CD14-positive monocyte (primary cell): ENCODE measurements at regions not wholly inside any gene's neighbourhood (a gene's known extent, or its start where the extent isn't known, plus 50 kb on each side); places are given as distances from the start of the nearest gene placed in this dataset.

Source experiments
- DNase-seq, 3 donors: peaks; one replicate each; pipeline ENCODE4 v3.0.0-alpha.2; 2011 to 2022
- H2AFZ ChIP-seq: 2 replicates; pipeline ENCODE4 v1.6.0; 2012; ENCODE audit warnings: mild to moderate bottlenecking, low read depth, low read length, inconsistent platforms; ENCODE audit not compliant: insufficient read depth, poor library complexity, severe bottlenecking
- H3K27ac ChIP-seq, 2 donors: 1 replicate in 1 of 2; 2 replicates in 1 of 2; pipeline ENCODE4 v1.5.1; 2012 to 2013; ENCODE audit warnings: low read length in 2 of 2, control low read depth in 1 of 2, inconsistent platforms in 1 of 2, low read depth in 1 of 2, mild to moderate bottlenecking in 1 of 2
- H3K27me3 ChIP-seq, 2 donors: one replicate each; pipeline versions ENCODE4 v1.6.0 to v1.6.1; 2011 to 2013; ENCODE audit warnings: low read length in 2 of 2; ENCODE audit not compliant: control insufficient read depth in 2 of 2, insufficient read depth in 2 of 2
- H3K36me3 ChIP-seq, 2 donors: replicated peaks in 1 of 2; 1 replicate in 1 of 2; 2 replicates in 1 of 2; pipeline versions ENCODE4 v1.5.1 to v1.6.1; 2012 to 2013; ENCODE audit warnings: low read length in 2 of 2, control low read depth in 1 of 2, inconsistent platforms in 1 of 2, mild to moderate bottlenecking in 1 of 2; ENCODE audit not compliant: insufficient read depth in 2 of 2, control insufficient read depth in 1 of 2
- H3K4me1 ChIP-seq, 2 donors: 1 replicate in 1 of 2; 2 replicates in 1 of 2; pipeline versions ENCODE4 v1.5.1 to v1.6.1; 2012 to 2013; ENCODE audit warnings: low read length in 2 of 2, control low read depth in 1 of 2, inconsistent platforms in 1 of 2, mild to moderate bottlenecking in 1 of 2, moderate library complexity in 1 of 2; ENCODE audit not compliant: insufficient read depth in 2 of 2, control insufficient read depth in 1 of 2
- H3K4me2 ChIP-seq: replicated peaks from 2 replicates; pipeline ENCODE3; 2012; ENCODE audit warnings: low read length, moderate library complexity, mild to moderate bottlenecking; ENCODE audit not compliant: poor library complexity, severe bottlenecking; ENCODE audit errors: extremely low read depth
- H3K4me3 ChIP-seq, 3 experiments: fragments of 200-600 bp in 1 of 3; sonication (generic) in 1 of 3; replicated peaks in 1 of 3; 1 replicate in 2 of 3; 2 replicates in 1 of 3; pipeline ENCODE4 v1.5.1; 2011 to 2013; ENCODE audit warnings: low read length in 3 of 3, mild to moderate bottlenecking in 3 of 3, control low read depth in 2 of 3, low read depth in 2 of 3, inconsistent platforms in 1 of 3, moderate library complexity in 1 of 3
- H3K79me2 ChIP-seq: 2 replicates; pipeline ENCODE4 v1.6.0; 2012; ENCODE audit warnings: mild to moderate bottlenecking, control low read depth, inconsistent platforms, low read length, moderate library complexity; ENCODE audit not compliant: insufficient read depth
- H3K9ac ChIP-seq: 2 replicates; pipeline ENCODE4 v1.6.0; 2017; ENCODE audit warnings: low read length, mild to moderate bottlenecking; ENCODE audit not compliant: insufficient read depth, poor library complexity, severe bottlenecking
- H3K9me3 ChIP-seq, 2 donors: replicated peaks in 1 of 2; 1 replicate in 1 of 2; 2 replicates in 1 of 2; pipeline versions ENCODE4 v1.5.1 to v1.6.1; 2012 to 2013; ENCODE audit warnings: low read length in 2 of 2, control low read depth in 1 of 2; ENCODE audit not compliant: control insufficient read depth in 1 of 2, insufficient read depth in 1 of 2
- H4K20me1 ChIP-seq: 2 replicates; pipeline ENCODE4 v1.6.0; 2012; ENCODE audit warnings: mild to moderate bottlenecking, low read length, control low read depth, moderate library complexity; ENCODE audit not compliant: insufficient read depth
- H3K27ac Mint-ChIP-seq, 7 donors: one replicate each; pipeline ENCODE4 v1.8.0; 2020; ENCODE audit warnings: mild to moderate bottlenecking in 7 of 7, mixed read lengths in 7 of 7, moderate library complexity in 6 of 7, inconsistent platforms in 2 of 7
- H3K27me3 Mint-ChIP-seq, 3 donors: one replicate each; pipeline ENCODE4 v1.8.0; 2021 to 2022; ENCODE audit warnings: low read depth in 3 of 3, mild to moderate bottlenecking in 3 of 3, mixed read lengths in 3 of 3, moderate library complexity in 3 of 3, inconsistent platforms in 1 of 3
- H3K36me3 Mint-ChIP-seq, 2 donors: one replicate each; pipeline ENCODE4 v1.8.0; 2020; ENCODE audit warnings: mixed read lengths in 2 of 2, inconsistent platforms in 1 of 2, mild to moderate bottlenecking in 1 of 2
- H3K4me1 Mint-ChIP-seq: one replicate; pipeline ENCODE4 v1.8.0; 2020; ENCODE audit warnings: mild to moderate bottlenecking, mixed read lengths
- H3K4me3 Mint-ChIP-seq, 2 donors: one replicate each; pipeline ENCODE4 v1.8.0; 2020; ENCODE audit warnings: mild to moderate bottlenecking in 2 of 2, mixed read lengths in 2 of 2, moderate library complexity in 1 of 2
- H3K9me3 Mint-ChIP-seq, 7 donors: one replicate each; pipeline ENCODE4 v1.8.0; 2020 to 2022; ENCODE audit warnings: mixed read lengths in 7 of 7, mild to moderate bottlenecking in 6 of 7, moderate library complexity in 6 of 7, inconsistent platforms in 2 of 7
- WGBS: methylation state at CpG from one replicate; pipeline ENCODE4 v1.1.5; 2013; ENCODE audit warnings: missing lambda C conversion rate; ENCODE audit not compliant: insufficient coverage; 5-methylcytosine and 5-hydroxymethylcytosine counted together
- intact Hi-C, 2 donors: fragments of 100-400 bp; cut with micrococcal nuclease; formaldehyde crosslinking; loops; one replicate each; pipeline versions ENCODE4 v1.15.0 to v1.15.1; 2023
- TF ChIP-seq, protein P1 (sequence below): fragments of 200-600 bp; IDR thresholded peaks from one replicate; pipeline ENCODE4 v1.8.0; 2022; ENCODE audit warnings: antibody characterized with exemption, mild to moderate bottlenecking

GRCh38 chr2:144834998-144835633 lies 315.2 kb upstream of the ZEB2 start:
- Mint-ChIP-seq H3K9me3 (no peaks in the 10 kb centered on the region), H3K4me1 (peaks cover 37% of the 10 kb centered on the region), H3K27ac (no peak overlapping the region), H3K27me3 (peaks cover 0 to 2% (median 0%) of the 10 kb centered on the region in 3 donors), H3K36me3 (no peaks in the 10 kb centered on the region), H3K4me3 (no peak overlapping the region)
- H3K4me1 ChIP-seq, result peaks cover 29 to 33% of the 10 kb centered on the region in 2 donors
- no peak overlapping the region for H2AFZ ChIP-seq
- no peak overlapping the region for H3K4me2 ChIP-seq
- no CpG with 5 or more reads among the region's 5 CpGs for WGBS
- no peaks in the 10 kb centered on the region for H3K27me3 ChIP-seq
- DNase-seq, result no peak
- no peak overlapping the region for H3K9ac ChIP-seq
- H4K20me1 ChIP-seq, result no peaks in the 10 kb centered on the region
- H3K27ac ChIP-seq, result no peak overlapping the region
- no peak overlapping the region for H3K4me3 ChIP-seq
- intact Hi-C loops, result no loop called here
- no peaks in the 10 kb centered on the region for H3K79me2 ChIP-seq
- H3K36me3 ChIP-seq, result no peaks in the 10 kb centered on the region
- TF ChIP-seq, protein P1, sequence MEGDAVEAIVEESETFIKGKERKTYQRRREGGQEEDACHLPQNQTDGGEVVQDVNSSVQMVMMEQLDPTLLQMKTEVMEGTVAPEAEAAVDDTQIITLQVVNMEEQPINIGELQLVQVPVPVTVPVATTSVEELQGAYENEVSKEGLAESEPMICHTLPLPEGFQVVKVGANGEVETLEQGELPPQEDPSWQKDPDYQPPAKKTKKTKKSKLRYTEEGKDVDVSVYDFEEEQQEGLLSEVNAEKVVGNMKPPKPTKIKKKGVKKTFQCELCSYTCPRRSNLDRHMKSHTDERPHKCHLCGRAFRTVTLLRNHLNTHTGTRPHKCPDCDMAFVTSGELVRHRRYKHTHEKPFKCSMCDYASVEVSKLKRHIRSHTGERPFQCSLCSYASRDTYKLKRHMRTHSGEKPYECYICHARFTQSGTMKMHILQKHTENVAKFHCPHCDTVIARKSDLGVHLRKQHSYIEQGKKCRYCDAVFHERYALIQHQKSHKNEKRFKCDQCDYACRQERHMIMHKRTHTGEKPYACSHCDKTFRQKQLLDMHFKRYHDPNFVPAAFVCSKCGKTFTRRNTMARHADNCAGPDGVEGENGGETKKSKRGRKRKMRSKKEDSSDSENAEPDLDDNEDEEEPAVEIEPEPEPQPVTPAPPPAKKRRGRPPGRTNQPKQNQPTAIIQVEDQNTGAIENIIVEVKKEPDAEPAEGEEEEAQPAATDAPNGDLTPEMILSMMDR, result no peak
- H3K9me3 ChIP-seq, result no peaks in the 10 kb centered on the region

GRCh38 chr2:144834363-144834762 lies 314.4 kb upstream of the ZEB2 start:
- Mint-ChIP-seq H3K36me3 (no peaks in the 10 kb centered on the region), H3K9me3 (no peaks in the 10 kb centered on the region), H3K27ac (no peak overlapping the region), H3K4me3 (no peak overlapping the region), H3K4me1 (peaks cover 40% of the 10 kb centered on the region), H3K27me3 (peaks cover 0 to 2% (median 0%) of the 10 kb centered on the region in 3 donors)
- Histone ChIP-seq H3K4me2 (no peak overlapping the region), H4K20me1 (no peaks in the 10 kb centered on the region), H3K79me2 (no peaks in the 10 kb centered on the region), H3K9ac (no peak overlapping the region), H3K9me3 (no peaks in the 10 kb centered on the region), H3K27ac (no peak overlapping the region), H3K36me3 (no peaks in the 10 kb centered on the region), H3K27me3 (no peaks in the 10 kb centered on the region), H3K4me3 (no peak overlapping the region), H2AFZ (no peak overlapping the region), H3K4me1 (peaks cover 30 to 36% of the 10 kb centered on the region in 2 donors)
- TF ChIP-seq, protein P1, result no peak
- no peak for DNase-seq
- intact Hi-C loops, result no loop called here
- WGBS, result no CpG with 5 or more reads among the region's 4 CpGs
